Osteoblast (primary cell): ENCODE measurements at regions not wholly inside any gene's neighbourhood (a gene's known extent, or its start where the extent isn't known, plus 50 kb on each side); places are given as distances from the start of the nearest gene placed in this dataset.

Source experiments
- DNase-seq: peaks from one replicate; pipeline ENCODE4 v3.0.0; 2011; ENCODE audit warnings: low spot score, mixed read lengths; ENCODE audit not compliant: insufficient read length; ENCODE audit errors: missing footprints
- H2AFZ ChIP-seq: 2 replicates; pipeline ENCODE4 v1.6.0; 2011; ENCODE audit warnings: mild to moderate bottlenecking, low read length
- H3K27ac ChIP-seq: 2 replicates; pipeline ENCODE4 v1.5.1; 2011; ENCODE audit warnings: mild to moderate bottlenecking, low read depth, low read length, moderate library complexity
- H3K27me3 ChIP-seq: 2 replicates; pipeline ENCODE4 v1.6.0; 2012; ENCODE audit warnings: mild to moderate bottlenecking, control low read depth, inconsistent platforms, low read length, moderate library complexity; ENCODE audit not compliant: insufficient read depth
- H3K36me3 ChIP-seq: 2 replicates; pipeline ENCODE4 v1.5.1; 2011; ENCODE audit warnings: mild to moderate bottlenecking, low read length, control low read depth, moderate library complexity; ENCODE audit not compliant: insufficient read depth
- H3K4me1 ChIP-seq: 2 replicates; pipeline ENCODE4 v1.5.1; 2011; ENCODE audit warnings: mild to moderate bottlenecking, low read length, control low read depth, moderate library complexity; ENCODE audit not compliant: insufficient read depth
- H3K4me2 ChIP-seq: 2 replicates; pipeline ENCODE4 v1.6.0; 2011; ENCODE audit warnings: mild to moderate bottlenecking, low read length; ENCODE audit not compliant: insufficient read depth
- H3K4me3 ChIP-seq: fragments of 200-600 bp; sonication (generic); 3 replicates; pipeline ENCODE4 v1.5.1; 2012; ENCODE audit warnings: mild to moderate bottlenecking, low read length, inconsistent platforms; ENCODE audit not compliant: insufficient read depth
- H3K79me2 ChIP-seq: 2 replicates; pipeline ENCODE4 v1.6.0; 2012; ENCODE audit warnings: mild to moderate bottlenecking, low read length, control low read depth, inconsistent platforms; ENCODE audit not compliant: insufficient read depth
- H3K9me3 ChIP-seq: 2 replicates; pipeline ENCODE4 v1.5.1; 2011; ENCODE audit warnings: low read depth, low read length, control low read depth
- H4K20me1 ChIP-seq: 2 replicates; pipeline ENCODE4 v1.6.0; 2012; ENCODE audit warnings: mild to moderate bottlenecking, low read length, control low read depth; ENCODE audit not compliant: insufficient read depth
- TF ChIP-seq, protein P1 (sequence below): IDR thresholded peaks from 2 replicates; pipeline ENCODE4 v1.5.1; 2011; ENCODE audit warnings: mild to moderate bottlenecking, low read depth, low read length, moderate library complexity; ENCODE audit errors: extremely low read depth

DNA sequence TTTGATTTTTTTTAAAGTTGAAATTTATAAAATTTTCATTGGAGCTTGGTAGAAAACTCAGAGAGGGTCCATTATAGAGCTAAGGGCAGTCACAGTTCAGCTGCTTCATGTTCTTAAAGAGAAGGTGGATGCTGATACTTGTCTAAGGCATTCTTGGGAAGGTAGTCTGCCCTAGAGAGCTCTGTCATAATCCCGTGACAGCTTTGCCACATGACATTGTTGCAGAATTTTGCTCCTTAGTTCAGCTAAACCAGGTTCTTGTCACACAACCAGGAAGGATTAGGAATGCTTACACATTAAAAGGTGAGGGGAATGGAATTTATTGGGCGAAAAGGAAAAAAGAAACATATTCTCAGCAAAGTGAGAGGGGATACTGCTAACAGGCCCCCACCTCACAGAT lies 130.9 kb downstream of the GMNC start:
- H3K79me2 ChIP-seq = no peaks in the 10 kb centered on the region
- no peak overlapping the region for H3K4me2 ChIP-seq
- H3K27ac ChIP-seq = no peak overlapping the region
- no peaks in the 10 kb centered on the region for H3K36me3 ChIP-seq
- no peaks in the 10 kb centered on the region for H3K27me3 ChIP-seq
- DNase-seq = no peak
- no peaks in the 10 kb centered on the region for H4K20me1 ChIP-seq
- no peak overlapping the region for H2AFZ ChIP-seq
- peaks cover 13% of the 10 kb centered on the region for H3K4me1 ChIP-seq
- no peak overlapping the region for H3K4me3 ChIP-seq
- TF ChIP-seq, protein P1, sequence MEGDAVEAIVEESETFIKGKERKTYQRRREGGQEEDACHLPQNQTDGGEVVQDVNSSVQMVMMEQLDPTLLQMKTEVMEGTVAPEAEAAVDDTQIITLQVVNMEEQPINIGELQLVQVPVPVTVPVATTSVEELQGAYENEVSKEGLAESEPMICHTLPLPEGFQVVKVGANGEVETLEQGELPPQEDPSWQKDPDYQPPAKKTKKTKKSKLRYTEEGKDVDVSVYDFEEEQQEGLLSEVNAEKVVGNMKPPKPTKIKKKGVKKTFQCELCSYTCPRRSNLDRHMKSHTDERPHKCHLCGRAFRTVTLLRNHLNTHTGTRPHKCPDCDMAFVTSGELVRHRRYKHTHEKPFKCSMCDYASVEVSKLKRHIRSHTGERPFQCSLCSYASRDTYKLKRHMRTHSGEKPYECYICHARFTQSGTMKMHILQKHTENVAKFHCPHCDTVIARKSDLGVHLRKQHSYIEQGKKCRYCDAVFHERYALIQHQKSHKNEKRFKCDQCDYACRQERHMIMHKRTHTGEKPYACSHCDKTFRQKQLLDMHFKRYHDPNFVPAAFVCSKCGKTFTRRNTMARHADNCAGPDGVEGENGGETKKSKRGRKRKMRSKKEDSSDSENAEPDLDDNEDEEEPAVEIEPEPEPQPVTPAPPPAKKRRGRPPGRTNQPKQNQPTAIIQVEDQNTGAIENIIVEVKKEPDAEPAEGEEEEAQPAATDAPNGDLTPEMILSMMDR = no peak
- no peaks in the 10 kb centered on the region for H3K9me3 ChIP-seq

DNA sequence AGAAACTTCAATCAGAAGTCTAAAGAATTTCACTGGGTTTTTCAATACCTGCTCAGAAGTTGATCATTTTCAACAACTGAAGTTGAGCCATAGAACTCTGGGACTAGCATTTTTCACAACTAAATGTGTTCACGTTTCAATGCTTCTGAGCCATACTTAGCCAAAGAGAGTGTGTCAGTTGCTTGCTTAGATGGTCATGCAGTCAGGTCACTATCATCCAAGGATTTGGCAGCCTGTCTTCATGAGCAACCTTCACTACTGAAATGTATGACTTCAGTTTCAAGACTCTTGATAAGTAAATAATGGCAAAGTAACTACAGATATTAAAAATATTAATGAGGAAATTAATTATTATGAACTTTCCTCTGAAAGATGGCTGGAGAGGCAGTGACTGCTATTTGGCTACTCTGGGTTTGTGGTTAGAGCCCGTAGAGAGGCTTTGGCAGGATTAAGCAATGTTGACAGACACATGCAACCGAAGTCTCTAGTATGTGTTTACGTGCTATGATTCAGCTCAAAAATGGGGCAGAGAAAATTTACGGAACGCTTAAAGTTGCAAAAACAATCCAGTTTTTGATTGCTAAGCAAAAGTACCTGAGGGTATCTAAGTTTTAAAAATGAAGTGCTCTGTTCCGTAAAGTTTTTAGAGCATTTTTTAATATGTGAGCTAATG lies 133.8 kb downstream of the GMNC start:
- Histone ChIP-seq H3K27me3 (no peaks in the 10 kb centered on the region), H2AFZ (no peak overlapping the region)
- peak; percentile 35 for DNase-seq

DNA sequence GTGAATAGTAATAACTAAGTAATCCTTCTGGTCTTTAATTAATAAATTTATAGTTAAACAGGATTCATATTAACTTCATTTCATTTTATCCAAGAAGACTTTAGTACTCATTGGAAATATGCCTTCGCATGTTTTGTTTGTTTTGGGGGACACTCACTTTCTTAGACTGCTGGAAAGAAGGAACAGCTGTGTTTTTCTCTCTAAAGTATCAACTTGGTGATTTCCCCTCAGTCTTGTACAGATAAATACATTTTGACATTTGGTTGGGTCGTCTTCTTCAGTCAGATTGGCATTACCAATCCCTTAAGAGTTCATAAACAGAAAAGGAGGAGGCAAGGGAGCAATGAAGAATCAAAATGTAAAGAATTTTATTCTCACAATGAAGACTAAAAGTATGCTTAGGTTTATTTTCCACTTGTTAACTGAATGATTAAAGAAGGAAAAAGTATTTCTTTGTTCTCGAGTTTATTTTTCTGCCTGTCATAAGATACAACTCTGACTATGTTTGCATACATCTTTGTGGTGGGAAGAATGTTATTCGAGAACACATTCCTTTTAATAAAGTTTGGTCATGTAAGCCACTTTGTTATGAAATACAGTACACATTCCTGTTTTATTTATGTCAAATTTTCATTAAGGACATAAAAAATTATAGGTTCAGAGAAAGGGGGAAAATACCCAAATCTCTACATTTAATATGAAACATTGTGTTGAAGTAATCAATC lies 140.2 kb downstream of the GMNC start:
- Histone ChIP-seq H3K4me2 (no peak overlapping the region), H4K20me1 (no peaks in the 10 kb centered on the region), H3K4me3 (no peak overlapping the region), H3K9me3 (no peaks in the 10 kb centered on the region), H3K27ac (no peak overlapping the region), H3K36me3 (no peaks in the 10 kb centered on the region), H3K27me3 (no peaks in the 10 kb centered on the region), H3K79me2 (no peaks in the 10 kb centered on the region), H2AFZ (peak overlapping the region; percentile 48), H3K4me1 (peaks cover 15% of the 10 kb centered on the region)
- TF ChIP-seq, protein P1 = no peak
- DNase-seq = no peak

More for the DNA sequence above, 133.8 kb downstream of the GMNC start:
- H4K20me1 ChIP-seq = no peaks in the 10 kb centered on the region
- TF ChIP-seq, protein P1 = no peak
- H3K27ac ChIP-seq = peak overlapping the region; percentile 27
- peak overlapping the region; percentile 57 for H3K4me2 ChIP-seq
- no peaks in the 10 kb centered on the region for H3K79me2 ChIP-seq
- H3K4me1 ChIP-seq = peaks cover 13% of the 10 kb centered on the region
- peak overlapping the region; percentile 3 for H3K4me3 ChIP-seq
- no peaks in the 10 kb centered on the region for H3K36me3 ChIP-seq
- H3K9me3 ChIP-seq = no peaks in the 10 kb centered on the region

DNA sequence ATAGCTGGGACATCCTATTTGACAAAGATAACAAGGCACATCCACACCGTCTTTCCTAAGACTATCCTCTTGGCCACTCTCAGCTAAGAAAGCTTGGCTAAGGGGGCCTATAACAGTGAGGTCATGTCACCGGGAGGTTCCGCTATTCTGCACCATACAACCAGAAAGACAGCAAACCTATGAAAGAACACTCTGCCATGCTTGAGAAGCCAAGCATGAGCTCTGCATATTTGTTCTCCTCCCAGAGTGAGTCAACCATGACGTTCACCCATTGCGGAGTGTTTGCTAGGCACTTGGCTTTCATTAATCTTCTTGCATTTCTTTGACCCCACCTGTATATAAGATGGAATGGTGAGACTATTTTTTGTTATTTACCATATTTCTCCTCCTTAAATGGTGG lies 141.2 kb downstream of the GMNC start:
- H3K27ac ChIP-seq = no peak overlapping the region
- H3K4me2 ChIP-seq = no peak overlapping the region
- TF ChIP-seq, protein P1 = no peak
- H2AFZ ChIP-seq = no peak overlapping the region
- no peaks in the 10 kb centered on the region for H3K36me3 ChIP-seq
- no peak overlapping the region for H3K4me3 ChIP-seq
- no peaks in the 10 kb centered on the region for H4K20me1 ChIP-seq
- H3K27me3 ChIP-seq = no peaks in the 10 kb centered on the region
- H3K9me3 ChIP-seq = no peaks in the 10 kb centered on the region
- H3K4me1 ChIP-seq = peaks cover 15% of the 10 kb centered on the region
- DNase-seq = no peak
- no peaks in the 10 kb centered on the region for H3K79me2 ChIP-seq
